Stimulated activated CD4-positive, alpha-beta T cell treated with anti-CD3 and anti-CD28 coated beads, Interleukin-4, amount 100 ng/mL, for 48 hours (primary cell): ENCODE measurements at regions not wholly inside any gene's neighbourhood (a gene's known extent, or its start where the extent isn't known, plus 50 kb on each side); places are given as distances from the start of the nearest gene placed in this dataset.

Experiments
- DNase-seq, 2 donors: peaks; one replicate each; pipeline ENCODE4 v3.0.0-alpha.2; 2020; ENCODE audit warnings: low read depth in 2 of 2

- DNase-seq = no peak
Observed at GRCh38 chr5:174311121-174311520, 265.6 kb downstream of the NSG2 start.

GRCh38 chr5:174311531-174312269 is 266.2 kb downstream of the NSG2 start:
- DNase-seq = peak; percentile 51 to 65

GRCh38 chr5:174312270-174312617 is 266.7 kb downstream of the NSG2 start:
- no peak for DNase-seq

DNA sequence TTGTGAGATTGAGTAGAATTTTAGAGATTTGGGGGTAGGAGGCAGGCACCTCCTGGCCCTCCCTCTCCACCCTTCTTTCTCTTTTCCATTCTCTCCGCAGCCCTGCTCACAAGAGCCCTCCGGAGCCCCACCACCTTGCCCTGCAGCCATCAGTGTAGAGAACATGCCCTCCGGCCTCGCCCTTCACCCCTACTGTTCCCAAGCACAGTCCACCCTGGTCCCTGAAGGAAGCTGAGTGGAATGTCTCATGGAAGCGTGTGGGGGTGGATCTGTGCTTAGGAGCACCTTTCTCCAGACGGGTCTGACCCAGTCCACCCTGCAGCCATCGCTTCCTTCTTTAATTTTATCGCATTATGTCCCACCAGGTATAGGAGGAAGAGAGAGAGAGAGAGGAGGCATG is 267.1 kb downstream of the NSG2 start:
- no peak for DNase-seq

- no peak for DNase-seq
Observed at GRCh38 chr5:174313615-174314014, 268.1 kb downstream of the NSG2 start.

GRCh38 chr5:174314261-174314660 is 268.8 kb downstream of the NSG2 start:
- no peak for DNase-seq

- no peak for DNase-seq
Observed at GRCh38 chr5:174315471-174315870, 270.0 kb downstream of the NSG2 start.

- no peak for DNase-seq
Observed at GRCh38 chr5:174315871-174316270, 270.4 kb downstream of the NSG2 start.

DNA sequence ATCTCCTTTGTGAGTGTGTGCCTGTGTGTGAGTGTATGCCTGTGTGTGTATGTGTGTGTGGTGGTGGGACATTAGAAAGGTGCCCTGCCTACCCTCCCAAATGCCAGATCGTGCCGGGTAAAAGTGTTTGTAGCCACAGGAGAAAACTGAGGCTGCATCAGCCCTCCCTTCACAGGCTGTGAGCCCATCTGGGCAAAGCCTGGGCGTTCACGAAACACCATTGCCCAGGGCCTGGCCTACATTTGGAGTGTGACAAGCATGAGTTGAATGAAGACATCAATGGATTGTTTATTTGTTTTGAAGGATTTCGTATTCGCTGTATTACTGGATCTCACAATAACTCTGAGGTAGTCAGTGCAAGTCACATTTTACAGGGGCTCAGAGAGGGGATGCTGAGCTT is 270.8 kb downstream of the NSG2 start:
- DNase-seq = no peak

GRCh38 chr5:174317256-174317894 is 271.9 kb downstream of the NSG2 start:
- DNase-seq = no peak

GRCh38 chr5:174318578-174318977 is 273.1 kb downstream of the NSG2 start:
- no peak for DNase-seq

DNA sequence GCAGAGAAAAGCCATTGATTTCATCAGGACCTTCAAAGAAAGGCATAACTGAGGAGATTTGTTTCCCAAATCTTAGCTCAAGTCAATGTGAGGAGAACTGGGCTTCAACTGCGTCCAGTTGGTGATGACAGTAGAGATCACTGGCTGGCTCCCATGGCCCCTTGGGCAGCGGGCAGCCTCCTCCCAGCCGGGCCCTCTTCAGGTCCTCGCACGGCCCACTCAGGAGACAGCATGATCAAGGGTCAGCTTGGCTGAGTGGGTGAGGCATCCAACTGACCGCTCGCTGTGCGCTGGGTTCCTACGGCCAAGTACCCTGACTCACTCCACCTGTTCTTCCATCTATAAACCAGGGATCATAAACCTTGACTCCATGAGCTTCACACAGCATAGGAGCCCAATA is 274.0 kb downstream of the NSG2 start:
- DNase-seq = no peak

- DNase-seq = no peak
Observed at GRCh38 chr5:174320051-174320450, 274.5 kb downstream of the NSG2 start.

- no peak for DNase-seq
Observed at GRCh38 chr5:174323878-174324281, 278.4 kb downstream of the NSG2 start.

GRCh38 chr5:174324680-174325079 is 279.2 kb downstream of the NSG2 start:
- no peak for DNase-seq

- DNase-seq = no peak
Observed at GRCh38 chr5:174325431-174325830, 279.9 kb downstream of the NSG2 start.

DNA sequence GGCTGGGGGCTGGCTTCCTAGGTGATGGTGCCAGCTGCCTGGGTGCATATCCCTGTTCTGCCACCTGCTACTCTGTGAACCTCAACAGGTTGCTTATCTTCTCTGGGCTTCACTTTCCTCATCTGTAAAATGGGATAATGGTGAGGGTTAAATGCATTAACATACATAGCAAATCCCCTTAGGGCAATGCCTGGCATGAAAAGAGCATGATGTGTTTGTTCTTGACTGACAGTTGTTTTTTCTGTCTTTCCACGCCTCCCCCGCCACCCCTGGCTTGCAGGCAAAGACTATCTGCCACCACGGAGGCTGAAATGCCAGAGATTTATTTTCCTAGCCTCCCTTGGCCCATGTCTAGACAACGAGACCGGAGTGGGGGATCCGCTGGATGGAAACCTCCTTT is 280.5 kb downstream of the NSG2 start:
- DNase-seq = no peak

GRCh38 chr5:174326372-174326771 is 280.9 kb downstream of the NSG2 start:
- no peak for DNase-seq

- peak; percentile 45 to 62 for DNase-seq
Observed at GRCh38 chr5:174327317-174327864, 281.9 kb downstream of the NSG2 start.

DNA sequence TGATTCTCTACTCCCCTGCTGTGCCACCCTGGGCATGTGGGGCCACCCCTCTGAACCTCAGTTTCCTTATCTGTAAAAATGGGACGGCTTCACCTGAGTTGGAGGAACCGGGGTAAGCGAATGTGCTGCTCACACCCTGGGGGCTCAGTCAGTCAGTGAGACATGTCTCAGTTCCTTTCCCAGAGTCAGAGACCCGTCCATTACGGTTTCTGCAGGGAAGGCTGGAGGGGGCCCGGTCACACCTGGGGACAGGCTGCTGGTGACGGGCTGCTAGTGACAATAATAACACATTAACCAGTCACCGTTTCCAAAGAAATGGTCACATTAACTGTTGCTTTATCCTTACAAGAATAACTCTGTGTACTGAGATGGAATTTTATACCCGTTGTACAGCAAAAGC is 282.4 kb downstream of the NSG2 start:
- DNase-seq = no peak

DNA sequence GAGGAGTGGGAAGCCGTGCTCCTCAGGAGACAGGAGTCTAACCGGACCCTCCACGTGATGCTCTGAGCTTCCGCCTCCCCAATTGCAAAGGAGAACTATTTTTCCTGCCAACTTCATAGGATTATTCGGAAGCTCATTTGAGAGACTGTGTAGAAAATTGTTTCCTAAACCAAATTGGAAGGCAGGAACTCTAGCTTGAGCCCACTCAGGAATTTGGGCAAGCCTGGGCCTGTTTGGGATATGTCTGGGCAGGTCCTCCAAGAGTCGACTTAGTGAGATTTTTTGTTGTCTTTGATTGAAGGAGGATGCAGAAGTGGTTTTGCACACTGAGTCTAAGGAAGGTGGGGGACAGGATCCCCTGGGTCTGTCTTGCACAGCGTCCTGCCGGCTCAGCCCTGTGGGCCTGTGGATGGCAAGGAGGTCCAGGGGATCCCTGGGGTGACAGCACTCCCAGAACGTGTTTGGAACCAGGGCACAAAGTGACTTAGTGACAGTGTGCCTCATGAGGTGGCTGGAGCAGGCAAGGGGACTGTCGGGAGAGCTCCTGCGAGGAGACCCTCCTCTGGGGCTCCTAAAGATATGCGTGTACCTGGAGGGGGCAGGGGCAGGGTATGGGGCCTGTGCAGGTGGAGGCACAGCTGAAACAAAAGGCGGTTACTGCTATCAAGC is 283.3 kb downstream of the NSG2 start:
- no peak for DNase-seq

GRCh38 chr5:174329738-174330137 is 284.2 kb downstream of the NSG2 start:
- DNase-seq = no peak
